GM21367 (cell line): ENCODE measurements at regions not wholly inside any gene's neighbourhood (a gene's known extent, or its start where the extent isn't known, plus 50 kb on each side); places are given as distances from the start of the nearest gene placed in this dataset.

ENCODE experiments used
- ATAC-seq: cut with Tn5 transposase; IDR thresholded peaks from one replicate; pipeline ENCODE4 v1.9.1; 2021; ENCODE audit not compliant: unreplicated experiment

DNA sequence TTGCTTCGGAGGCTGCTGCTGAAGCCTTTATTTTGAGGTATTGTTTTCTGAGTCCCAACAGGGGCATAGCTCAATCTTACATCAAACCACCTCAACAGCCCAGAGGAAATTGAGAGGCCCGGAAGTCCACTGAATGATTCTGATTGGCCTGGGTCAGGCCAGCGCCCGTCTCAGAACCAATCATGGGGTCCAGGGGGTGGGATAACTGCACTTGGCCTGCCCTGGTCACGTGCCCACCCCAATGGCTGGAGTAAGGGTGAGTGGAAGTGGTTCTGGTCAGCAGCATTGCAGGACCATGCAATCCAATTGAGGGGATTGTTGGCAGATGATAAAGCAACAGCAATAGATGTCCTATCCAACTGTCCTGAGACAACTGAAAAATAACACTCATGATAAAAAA, 190.6 kb downstream of the HERPUD2 start:
- ATAC-seq = no peak

- ATAC-seq = no peak
Measured at GRCh38 chr7:35501681-35502080, 193.3 kb downstream of the HERPUD2 start.

GRCh38 chr7:35499226-35499625, 195.7 kb downstream of the HERPUD2 start:
- no peak for ATAC-seq

DNA sequence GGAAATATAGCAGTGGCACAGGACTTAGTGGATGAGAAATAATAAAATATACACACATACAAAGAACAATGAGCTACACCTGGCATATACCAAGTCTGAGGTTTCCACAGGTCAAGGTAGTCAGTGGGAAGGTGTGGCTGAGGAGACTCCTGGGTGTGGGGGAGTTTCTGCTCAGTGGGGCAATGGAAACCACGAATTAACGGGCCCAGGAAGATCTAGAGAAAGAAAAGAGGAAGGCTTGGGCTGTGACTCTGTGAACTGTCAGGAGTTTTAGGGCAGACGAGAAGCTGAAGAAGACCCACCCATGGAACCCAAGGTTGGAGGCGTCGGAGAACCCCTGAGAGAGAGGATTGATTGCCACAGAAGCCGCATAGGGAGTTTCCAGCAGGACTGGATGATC, 196.5 kb downstream of the HERPUD2 start:
- no peak for ATAC-seq

GRCh38 chr7:35495844-35496243, 199.1 kb downstream of the HERPUD2 start:
- ATAC-seq = no peak

GRCh38 chr7:35495377-35495776, 199.6 kb downstream of the HERPUD2 start:
- no peak for ATAC-seq

GRCh38 chr7:35494407-35494806, 200.5 kb downstream of the HERPUD2 start:
- ATAC-seq = no peak

GRCh38 chr7:35492451-35493175, 202.3 kb downstream of the HERPUD2 start:
- no peak for ATAC-seq

- ATAC-seq = no peak
Measured at GRCh38 chr7:35491233-35491632, 203.7 kb downstream of the HERPUD2 start.

DNA sequence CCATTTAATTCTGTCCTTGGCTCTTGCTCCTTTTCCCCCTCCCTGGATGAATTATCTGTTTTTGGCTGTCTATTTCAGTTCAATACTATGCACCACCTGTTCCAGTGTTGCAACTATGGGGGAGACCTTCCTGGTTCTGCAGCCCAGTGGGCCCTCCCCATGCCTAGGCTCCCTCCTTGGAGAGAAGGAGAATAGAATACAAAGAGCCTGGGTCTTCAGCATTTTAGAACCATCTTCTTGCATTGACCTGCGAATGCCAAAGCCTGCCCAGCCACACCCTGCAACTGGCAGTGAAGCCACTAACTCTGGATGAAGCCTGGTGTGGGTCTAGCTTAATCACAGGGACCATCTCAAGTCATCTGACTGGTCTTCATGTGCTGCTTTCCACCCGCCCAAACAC, 207.1 kb downstream of the HERPUD2 start:
- no peak for ATAC-seq

DNA sequence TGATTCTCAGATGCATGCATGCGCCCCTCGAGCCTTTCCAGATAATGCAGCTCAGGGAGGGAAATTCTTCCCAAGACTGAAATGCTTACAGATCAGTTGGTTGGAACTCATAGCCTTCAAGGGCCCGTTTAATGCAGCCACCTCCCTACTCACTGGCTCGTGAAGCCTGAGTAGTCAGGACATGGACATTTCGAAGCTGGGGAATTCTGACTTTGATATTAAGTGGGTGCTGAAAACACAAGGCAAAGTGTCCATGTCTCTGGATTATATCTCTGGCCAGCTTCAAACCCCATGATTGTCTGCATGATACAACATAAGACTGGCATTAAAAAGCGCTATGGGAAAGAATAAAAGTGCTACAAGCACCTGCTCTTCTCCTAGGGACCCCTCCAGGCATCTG, 207.5 kb downstream of the HERPUD2 start:
- ATAC-seq = no peak

GRCh38 chr7:35485436-35485835, 209.5 kb downstream of the HERPUD2 start:
- ATAC-seq = no peak

DNA sequence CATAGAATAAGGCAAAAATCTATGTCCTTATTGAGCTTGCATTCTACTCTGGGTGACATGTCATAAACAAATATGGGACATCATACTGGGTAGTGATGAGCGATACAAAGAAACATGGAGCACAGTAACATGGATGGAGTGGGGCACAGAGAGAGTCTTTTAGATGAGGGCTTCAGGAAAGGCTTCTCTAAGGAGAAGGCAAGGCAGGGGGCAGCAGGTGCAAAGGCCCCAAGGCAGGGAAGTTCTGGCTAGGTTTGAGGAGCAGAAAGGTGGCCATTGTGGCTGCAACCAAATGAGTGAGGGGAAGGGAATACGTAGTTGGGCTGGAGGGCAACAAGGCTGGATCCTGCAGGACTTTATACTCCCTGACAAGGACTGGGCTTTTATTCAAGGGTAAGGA, 211.4 kb downstream of the HERPUD2 start:
- ATAC-seq = no peak

- no peak for ATAC-seq
Measured at GRCh38 chr7:35482231-35482630, 212.7 kb downstream of the HERPUD2 start.

DNA sequence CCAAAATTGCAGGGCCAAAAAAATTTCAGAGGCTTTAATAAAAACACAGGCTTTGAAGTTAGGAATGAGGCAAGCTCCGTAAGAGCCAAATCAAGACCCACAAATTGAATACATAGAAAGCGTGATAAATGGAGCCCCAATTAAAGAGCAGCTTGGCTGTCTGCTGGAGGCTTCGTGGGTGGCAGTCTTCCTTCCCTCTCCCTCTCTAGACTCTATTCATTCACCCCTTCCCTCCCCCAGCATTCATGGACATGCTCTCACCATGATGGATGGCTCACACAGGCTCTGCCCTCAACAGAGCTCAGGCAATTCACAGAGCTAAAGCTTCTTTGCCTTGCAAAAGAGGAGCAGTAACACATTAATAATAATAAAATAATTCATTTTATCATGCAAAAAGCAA, 214.1 kb downstream of the HERPUD2 start:
- ATAC-seq = no peak

DNA sequence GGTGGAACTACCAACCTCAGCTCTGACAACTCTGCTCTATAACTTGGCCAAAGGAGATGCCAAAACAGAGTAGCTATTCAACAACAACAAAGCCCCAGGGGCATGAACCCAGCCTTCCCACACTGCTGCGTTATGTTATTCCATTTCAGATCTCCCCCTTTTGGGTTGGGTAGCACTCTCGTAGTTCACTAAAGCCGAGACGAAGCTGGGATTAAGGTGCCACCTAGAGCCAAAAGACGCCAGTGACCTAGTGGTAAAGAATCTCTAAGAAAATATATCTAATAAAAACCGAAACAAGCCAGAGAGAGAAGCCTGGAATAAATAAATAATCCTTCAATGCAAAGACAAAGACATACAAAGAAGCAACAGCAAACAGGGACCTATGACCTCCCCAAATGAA, 217.3 kb downstream of the HERPUD2 start:
- ATAC-seq = no peak

DNA sequence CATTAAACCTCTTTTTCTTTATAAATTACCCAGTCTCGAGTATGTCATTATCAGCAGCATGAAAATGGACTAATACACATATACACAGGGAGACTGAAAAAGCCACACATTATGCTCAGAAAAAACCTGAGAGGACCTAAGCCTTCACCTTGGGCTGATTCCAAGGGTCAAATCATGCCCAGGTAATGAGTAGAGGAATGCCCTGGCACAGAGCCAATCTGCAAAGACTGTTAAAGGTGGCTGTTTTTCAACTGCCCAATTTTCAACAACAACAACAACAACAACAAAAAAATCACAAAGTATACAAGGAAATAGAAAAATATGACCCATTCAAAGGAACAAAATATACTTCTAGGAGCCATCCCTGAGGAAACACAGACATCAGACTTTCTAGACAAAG, 220.2 kb upstream of the TBX20 start:
- ATAC-seq = no peak

GRCh38 chr7:35468606-35469005, 214.7 kb upstream of the TBX20 start:
- ATAC-seq = no peak

GRCh38 chr7:35467456-35467978, 213.6 kb upstream of the TBX20 start:
- ATAC-seq = no peak

DNA sequence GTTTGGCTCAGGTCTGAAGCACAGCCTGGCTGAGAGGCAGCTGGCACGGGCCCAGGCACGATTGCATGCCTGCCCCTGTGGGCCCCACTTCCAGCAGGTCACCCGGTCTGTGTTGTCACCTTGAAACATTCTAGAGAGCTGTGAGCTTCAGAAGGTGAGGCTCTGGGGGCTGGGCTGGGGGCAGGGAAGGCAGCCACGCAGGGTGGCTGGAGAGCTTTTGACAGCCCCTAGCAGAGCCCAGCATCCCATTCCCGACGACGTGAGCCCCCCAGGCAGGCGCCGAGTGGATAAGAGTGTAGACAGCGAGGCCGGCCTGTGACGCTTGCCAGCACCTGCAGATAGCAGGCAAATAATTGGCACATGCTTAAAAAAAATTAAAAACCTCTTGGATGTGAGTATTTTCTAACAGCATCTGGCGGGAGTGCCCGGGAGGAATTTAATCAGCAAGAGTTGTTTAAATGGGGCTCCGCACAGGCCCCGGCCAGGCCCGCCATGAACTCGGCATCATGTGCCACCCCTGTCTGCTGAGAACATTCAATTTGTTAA, 212.0 kb upstream of the TBX20 start:
- no peak for ATAC-seq

DNA sequence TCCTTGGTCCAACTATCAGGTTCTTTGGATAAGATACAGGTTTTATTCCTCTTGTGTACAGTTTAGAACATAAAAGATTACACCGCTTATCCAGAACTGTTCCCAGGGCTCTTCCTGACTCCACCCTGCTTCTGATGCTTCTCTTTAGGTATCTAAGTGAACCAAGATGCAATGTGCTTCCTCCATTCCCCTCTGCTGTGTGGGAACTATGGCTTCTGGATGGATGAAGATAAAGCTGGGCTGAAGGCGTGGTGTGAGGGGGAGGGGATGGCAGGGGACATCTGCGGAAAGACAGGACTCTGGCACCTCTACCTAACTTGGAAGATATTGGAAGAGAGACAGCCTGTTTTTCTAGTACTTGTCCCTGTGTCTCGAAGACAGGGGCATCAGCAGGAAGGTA, 209.9 kb upstream of the TBX20 start:
- ATAC-seq = no peak

GRCh38 chr7:35463176-35463700, 209.3 kb upstream of the TBX20 start:
- ATAC-seq = no peak
